HG02870 (cell line): ENCODE measurements at regions not wholly inside any gene's neighbourhood (a gene's known extent, or its start where the extent isn't known, plus 50 kb on each side); places are given as distances from the start of the nearest gene placed in this dataset.
"Not testable (repeated sequence)": the region's sequence is repeated elsewhere in the genome, so short reads cannot be mapped to it uniquely, and the experiment has no call there.

Source experiments
- ATAC-seq: cut with Tn5 transposase; IDR thresholded peaks from one replicate; pipeline ENCODE4 v1.9.1; 2021; ENCODE audit warnings: mild to moderate bottlenecking, moderate library complexity; ENCODE audit not compliant: unreplicated experiment

DNA sequence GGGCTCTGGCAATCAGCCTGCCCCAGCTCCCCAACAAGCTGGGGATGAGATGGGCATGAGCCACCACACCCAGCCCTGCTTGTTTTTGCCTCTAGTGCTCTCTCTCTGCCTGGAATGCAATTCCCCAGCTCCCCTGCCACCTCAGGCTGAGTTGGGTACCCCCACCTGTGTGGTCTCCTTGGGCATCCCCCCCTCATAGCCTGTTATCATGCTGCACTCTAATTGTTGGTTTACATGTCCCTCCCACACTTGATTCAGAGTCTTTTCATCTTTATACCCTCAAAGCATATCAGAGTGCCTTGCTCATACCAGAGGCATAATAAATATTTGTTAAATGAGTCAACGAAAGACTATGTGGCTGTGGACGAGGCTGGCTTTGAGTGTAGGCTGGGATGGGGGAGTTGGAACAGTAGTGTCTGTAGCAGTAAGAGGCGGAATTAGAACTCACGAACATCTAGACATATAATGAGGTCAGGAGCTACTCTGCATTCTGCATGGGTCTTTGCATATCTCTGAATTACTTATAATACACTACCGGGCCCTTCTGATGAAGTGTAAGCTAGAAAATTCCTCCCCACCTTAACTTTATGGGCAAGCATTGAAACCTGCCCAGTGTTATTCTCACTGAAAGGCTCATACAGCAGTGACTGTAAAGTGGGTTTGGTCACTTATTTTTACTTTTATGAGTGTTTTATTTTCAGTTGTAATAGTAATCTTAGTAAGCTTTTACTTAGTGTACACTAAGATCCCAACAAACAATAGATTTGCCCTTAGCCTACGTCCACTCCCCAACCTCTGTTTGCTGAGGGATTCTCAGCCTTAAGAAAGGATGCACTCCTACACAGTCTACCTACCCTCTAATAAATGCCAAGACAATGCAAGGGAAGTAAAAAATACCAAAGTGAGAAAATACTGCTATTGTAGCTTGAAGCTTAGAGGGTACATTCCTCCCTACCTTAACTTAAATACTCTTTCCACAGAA lies 58.7 kb downstream of the EDN1 start:
- ATAC-seq, result no peak

DNA sequence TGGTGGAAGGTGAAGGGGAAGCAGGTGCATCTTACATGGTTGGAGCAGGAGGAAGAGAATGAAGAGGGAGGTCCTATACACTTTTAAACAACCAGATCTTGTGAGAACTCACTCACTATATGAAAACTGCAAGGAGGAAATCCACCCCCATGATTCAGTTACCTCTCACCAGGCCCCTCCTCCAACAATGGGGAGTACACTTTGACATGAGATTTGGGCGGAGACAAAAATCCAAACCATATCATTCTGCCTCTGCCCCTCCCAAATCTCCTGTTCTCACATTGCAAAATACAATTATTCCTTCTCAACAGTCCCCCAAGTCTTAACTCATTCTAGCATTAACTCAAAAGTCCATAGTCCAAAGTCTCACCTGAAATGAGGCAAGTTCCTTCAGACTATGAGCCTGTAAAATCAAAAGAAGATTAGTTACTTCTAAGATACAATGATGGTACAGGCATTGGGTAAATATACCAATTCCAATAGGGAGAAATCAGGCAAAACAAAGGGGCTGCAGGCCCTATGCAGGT lies 60.5 kb downstream of the EDN1 start:
- ATAC-seq, result no peak

DNA sequence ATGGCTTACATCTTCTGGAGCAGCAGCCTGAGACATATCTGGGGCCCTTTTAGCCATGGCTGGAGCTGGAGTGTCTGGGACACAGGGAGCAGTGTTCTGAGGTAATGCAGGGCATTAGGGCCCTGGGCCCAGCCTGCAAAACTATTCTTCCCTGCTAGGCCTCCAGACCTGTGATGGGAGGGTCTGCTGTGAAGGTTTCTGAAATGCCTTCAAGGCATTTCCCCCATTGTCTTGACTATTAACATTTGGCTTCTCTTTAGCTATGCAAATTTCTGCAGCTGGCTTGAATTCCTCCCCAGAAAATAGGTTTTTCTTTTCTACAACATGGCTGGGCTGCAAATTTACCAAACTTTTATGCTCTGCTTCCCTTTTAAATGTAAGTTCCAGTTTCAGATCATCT lies 61.5 kb downstream of the EDN1 start:
- ATAC-seq, result no peak

DNA sequence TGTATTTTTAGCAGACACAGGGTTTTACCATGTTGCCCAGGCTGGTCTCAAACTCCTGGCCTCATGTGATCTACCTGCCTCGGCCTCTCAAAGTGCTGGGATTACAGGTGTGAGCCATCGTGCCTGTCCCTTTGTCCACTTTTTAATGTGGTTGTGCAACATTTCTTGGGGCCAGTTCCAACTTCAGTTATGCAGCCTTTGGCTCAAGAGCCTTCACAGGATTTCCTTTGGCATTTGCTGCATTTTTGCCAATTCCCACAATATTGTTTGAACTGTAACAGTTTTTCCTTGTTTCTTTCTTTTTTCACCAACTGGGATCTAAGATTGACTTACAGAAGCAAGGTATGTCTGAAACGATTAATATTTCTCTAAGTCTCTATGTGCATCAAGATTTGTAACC lies 63.6 kb downstream of the EDN1 start:
- ATAC-seq, result no peak

DNA sequence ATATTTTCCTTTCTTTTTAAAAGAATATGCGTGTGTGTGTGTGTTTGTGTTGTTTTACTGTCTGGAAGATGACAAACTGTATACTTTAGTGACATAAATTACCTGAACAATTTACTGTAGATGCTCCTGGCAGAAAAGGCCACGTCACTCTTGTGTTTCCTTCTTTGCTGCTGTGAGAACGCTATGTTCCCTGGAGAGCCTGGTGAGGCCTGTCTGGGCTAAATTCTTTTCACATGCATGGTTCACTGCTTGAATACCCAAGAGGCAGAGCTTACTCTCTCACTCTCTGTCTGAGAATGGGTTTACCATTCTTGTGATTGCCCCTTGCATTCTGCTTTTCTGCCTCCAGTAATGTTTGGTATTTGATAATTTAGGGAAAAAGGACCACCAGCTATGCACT lies 64.3 kb downstream of the EDN1 start:
- no peak for ATAC-seq

DNA sequence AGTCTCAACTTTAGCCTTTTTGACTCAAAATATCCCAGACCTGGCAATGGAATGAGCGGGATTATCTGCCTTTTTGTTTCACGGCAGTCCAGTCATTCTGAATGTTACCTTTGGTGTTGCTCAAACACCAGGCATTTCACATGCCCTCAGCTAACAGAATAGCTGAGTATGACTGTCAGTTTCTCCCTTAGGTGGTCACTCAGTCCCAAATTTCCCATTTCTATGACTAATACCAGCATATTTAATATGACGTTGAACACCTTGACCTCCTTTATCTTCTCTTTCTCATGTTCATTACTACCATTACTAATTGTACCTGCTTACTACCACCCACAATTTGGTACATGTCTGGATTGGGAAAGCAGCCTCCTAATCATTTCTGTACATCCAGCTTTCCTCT lies 65.2 kb downstream of the EDN1 start:
- no peak for ATAC-seq

GRCh38 chr6:12356431-12356830 lies 66.3 kb downstream of the EDN1 start:
- no peak for ATAC-seq

GRCh38 chr6:12356983-12357972 lies 67.1 kb downstream of the EDN1 start:
- peak; percentile 58 for ATAC-seq

DNA sequence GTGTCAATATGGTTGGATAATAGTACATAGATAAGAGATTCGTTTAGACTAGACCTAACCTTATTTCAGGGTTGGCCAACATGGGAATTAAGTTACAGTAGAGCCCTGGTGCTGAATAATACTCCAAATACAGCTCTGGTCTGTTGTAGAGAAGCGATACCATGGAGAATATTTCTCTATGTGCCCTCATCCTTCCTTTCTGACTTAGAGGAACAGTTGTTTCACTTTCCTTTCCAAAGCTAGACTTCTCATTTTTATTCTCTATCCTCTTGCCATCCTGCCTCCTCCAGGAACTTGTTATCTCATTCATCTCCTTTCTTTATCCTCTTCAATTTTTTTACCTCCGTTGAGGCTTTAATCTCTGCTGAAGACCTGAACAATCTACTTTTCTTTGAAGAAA lies 68.9 kb downstream of the EDN1 start:
- no peak for ATAC-seq

DNA sequence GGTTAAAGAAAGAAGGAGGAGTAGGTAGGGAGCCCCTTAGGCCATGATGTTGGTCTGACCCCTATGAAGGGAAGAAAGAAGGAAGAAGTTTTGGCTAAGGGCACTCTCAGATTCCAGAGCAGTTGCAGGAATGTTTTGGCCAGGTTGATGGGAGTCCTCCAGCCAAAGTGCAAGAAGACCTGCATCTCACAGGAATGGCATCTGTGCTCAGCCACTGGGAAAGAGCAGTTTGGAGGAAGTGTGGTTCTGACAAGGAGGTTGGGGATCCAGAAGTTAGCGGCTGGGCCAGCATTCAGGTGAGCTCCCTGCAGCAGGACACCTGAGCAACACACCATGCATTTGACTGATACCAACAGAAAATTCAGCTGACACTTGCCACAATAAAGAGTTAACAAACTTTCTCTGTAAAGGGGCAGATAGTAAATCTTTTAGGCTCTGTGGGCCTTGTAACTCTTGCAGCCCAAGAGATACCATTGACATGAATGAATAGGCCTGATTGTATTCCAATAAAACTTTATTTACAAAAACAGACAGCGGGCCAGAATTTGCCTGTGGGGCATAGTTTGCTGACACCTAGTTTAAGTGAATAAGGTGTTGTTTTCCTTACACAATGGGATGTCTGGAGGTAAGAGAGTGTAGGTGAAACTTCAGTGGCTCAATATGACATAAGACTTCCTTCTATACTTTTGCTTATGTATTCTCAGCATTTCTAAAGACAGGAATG lies 71.0 kb downstream of the EDN1 start:
- ATAC-seq, result no peak

DNA sequence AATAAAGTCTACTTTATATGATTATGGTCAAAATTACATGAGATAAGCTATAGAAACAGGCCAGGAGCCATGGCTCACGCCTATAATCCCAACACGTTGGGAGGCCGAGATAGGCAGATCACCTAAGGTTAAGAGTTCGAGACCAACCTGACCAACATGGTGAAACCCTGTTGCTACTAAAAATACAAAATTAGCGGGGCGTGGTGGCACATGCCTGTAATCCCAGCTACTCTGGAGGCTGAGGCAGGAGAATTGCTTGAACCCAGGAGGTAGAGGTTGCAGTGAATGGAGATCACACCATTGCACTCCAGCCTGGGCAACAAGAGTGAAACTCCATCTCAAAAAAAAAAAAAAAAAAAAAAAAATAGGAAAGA lies 73.1 kb downstream of the EDN1 start:
- not testable (repeated sequence) for ATAC-seq

DNA sequence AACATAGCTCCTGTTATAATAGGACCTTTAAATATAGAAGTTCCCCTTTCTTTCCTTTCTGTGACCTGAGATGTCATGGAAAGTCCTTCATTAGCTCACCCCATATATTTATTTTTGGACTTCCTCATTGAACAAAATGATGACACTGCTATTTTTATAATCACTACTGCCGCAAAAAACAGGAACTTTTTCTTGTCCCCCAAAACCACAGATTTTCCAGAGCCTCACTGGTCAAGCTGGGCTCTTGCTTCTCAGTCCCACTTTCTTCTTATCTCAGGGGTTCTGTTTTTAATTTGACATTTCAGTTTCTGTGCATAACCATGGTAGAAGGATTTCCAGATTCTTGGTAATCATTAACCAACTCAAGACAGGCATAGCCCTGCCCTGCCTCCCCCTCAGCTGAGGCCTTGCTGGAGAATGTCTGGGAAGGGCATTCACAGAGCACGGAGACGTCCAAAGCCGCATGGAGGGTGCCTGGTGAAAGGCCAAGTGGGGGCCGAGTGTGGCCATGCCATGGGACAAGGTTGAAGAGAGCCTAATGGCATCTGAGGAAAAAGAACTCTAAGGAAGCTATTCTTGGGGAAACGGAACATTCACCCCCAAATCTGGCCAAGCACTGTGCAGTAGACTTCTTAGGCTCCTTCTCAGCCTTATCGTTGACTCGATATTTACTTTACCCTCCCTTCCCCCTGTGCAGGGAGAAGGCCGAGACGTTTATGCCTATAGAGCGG lies 73.7 kb downstream of the EDN1 start:
- ATAC-seq, result peak; percentile 69

DNA sequence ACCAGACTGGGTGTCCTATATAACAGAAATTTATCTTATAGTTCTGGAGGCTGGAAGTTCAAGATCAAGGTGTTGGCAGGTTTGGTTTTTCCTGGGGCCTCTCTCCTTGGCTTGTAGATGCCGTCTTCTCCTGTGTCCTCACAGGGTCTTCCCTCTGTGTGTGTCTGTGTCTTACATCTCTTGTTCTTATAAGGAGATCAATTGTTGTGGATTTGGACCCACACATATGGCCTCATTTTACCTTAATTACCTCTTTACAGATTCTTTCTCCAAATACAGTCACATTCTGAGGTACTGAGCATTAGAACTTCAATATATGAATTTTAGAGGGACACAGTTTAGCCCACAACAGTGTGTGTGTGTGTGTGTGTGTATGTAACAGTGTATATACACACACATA lies 74.5 kb downstream of the EDN1 start:
- ATAC-seq, result no peak

DNA sequence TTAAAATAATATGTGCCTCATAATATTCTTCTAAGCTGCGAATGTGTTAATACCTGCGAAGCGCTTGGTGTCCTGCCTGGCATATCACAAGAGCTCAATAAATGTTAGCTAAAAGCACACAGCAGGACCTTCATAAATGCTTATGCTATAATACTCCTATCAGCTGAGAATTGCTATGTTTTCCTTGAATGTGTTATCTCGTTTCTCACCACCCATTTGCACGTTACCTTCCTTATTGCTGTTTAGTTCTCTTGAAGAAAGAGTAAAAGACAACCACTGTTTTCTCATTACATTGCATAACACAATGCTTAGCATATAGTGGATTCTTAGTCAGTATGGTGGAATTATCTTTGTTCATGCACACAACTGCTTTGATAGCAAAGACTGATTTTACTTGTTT lies 76.6 kb downstream of the EDN1 start:
- ATAC-seq, result no peak

DNA sequence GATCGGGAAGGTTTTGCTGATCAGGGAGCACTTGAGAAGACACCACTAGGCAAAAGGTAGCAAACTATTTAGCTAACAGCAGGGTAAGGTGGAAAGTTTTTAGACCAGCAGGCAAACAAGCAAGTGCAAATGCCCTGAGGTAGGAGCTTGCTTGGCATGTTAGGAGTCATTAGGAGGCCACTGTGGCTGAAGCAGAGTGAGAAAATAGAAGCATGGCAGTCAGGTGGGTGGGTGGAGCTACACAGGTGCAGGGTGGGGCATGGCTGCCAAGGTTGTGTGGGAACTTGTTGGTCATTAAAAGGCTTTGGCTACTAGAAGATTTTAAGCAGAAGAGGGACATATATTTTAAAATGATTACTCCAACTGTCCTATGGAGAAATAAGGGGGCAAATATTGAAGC lies 77.3 kb downstream of the EDN1 start:
- ATAC-seq, result no peak

- ATAC-seq, result no peak
Observed at GRCh38 chr6:12369355-12369754, 79.2 kb downstream of the EDN1 start.

GRCh38 chr6:12369781-12370262 lies 79.7 kb downstream of the EDN1 start:
- ATAC-seq, result peak; percentile 76

- no peak for ATAC-seq
Observed at GRCh38 chr6:12371151-12371550, 81.0 kb downstream of the EDN1 start.

DNA sequence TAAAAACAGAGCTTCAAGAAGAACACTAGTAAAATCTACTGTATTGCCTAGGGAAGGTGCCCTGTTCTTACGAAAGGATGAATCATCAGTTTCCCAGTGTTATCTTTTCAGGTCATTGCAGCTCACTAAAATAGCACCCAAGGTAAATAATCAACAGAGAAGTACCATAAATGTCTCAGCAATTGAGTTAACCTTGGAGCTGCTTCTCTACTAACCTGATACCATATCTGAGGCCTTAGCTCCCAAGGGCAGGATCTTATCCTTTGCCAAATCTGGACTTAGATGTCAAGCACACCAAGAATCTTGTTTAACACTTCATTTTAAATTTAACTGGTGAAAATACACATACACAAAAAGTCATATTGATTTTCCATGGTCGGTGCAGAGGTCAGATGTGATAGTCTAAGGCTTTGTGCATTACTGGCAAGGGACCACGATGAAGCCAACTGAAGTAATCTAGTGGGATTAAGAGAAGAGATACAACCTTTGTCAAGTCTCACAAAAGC lies 81.5 kb downstream of the EDN1 start:
- no peak for ATAC-seq

- ATAC-seq, result no peak
Observed at GRCh38 chr6:12379181-12379580, 89.0 kb downstream of the EDN1 start.
